HCT116 (cell line): ENCODE measurements at regions not wholly inside any gene's neighbourhood (a gene's known extent, or its start where the extent isn't known, plus 50 kb on each side); places are given as distances from the start of the nearest gene placed in this dataset.

Experiments
- CTCF ChIP-seq, 3 experiments: fragments of 200-600 bp in 1 of 3; sonication (generic) in 1 of 3; IDR thresholded peaks in 2 of 3; conservative IDR thresholded peaks in 1 of 3; 2 replicates each; pipeline ENCODE4 v1.5.1; 2012 to 2017; ENCODE audit warnings: low read depth in 2 of 3, low read length in 2 of 3, antibody characterized with exemption in 1 of 3, borderline replicate concordance in 1 of 3, control low read depth in 1 of 3, mild to moderate bottlenecking in 1 of 3, mixed read lengths in 1 of 3, mixed run types in 1 of 3, moderate library complexity in 1 of 3; ENCODE audit not compliant: insufficient read depth in 1 of 3
- EGR1 ChIP-seq: IDR thresholded peaks from 2 replicates; pipeline ENCODE4 v1.6.1; 2012; ENCODE audit warnings: low read depth
- POLR2A ChIP-seq: IDR thresholded peaks from 2 replicates; pipeline ENCODE4 v1.7.0; 2011; ENCODE audit warnings: borderline replicate concordance; ENCODE audit not compliant: insufficient read depth, insufficient read length; ENCODE audit errors: extremely low read depth
- REST ChIP-seq: IDR thresholded peaks from 2 replicates; pipeline ENCODE4 v1.6.1; 2012; ENCODE audit warnings: low read depth

- TF ChIP-seq CTCF (IDR thresholded peaks at IDR 0.05 in 2 of 3, conservative IDR thresholded peaks at IDR 0.05 in 1 of 3; ENCODE audit: borderline replicate concordance in 1 of 3, insufficient read depth in 1 of 3, low read depth in 2 of 3, low read length in 2 of 3) (no peak), REST (no peak), POLR2A (no peak), EGR1 (no peak)
These were observed 1208.1 kb downstream of the LRFN5 start for GRCh38 chr14:42814817-42815216.
